ENCODE measurements at regions not wholly inside any gene's neighbourhood (a gene's known extent, or its start where the extent isn't known, plus 50 kb on each side); places are given as distances from the start of the nearest gene placed in this dataset.

GRCh38 chr6:167756597-167756996 is 70.1 kb upstream of the AFDN start:
- TF ChIP-seq CTCF (IDR thresholded peaks at IDR 0.05; ENCODE audit: insufficient read depth, low read length, poor library complexity, severe bottlenecking) (no peak), EZH2phosphoT487 (conservative IDR thresholded peaks at IDR 0.05; ENCODE audit: low read length) (no peak)
